HG02973 (cell line): ENCODE measurements at regions not wholly inside any gene's neighbourhood (a gene's known extent, or its start where the extent isn't known, plus 50 kb on each side); places are given as distances from the start of the nearest gene placed in this dataset.
"Not testable (repeated sequence)": the region's sequence is repeated elsewhere in the genome, so short reads cannot be mapped to it uniquely, and the experiment has no call there.

ENCODE experiments used
- ATAC-seq: cut with Tn5 transposase; IDR thresholded peaks from one replicate; pipeline ENCODE4 v1.9.1; 2021; ENCODE audit warnings: moderate library complexity; ENCODE audit not compliant: unreplicated experiment

- ATAC-seq, result not testable (repeated sequence)
Measured at GRCh38 chr5:145395151-145395550, 440.0 kb downstream of the PRELID2 start.

GRCh38 chr5:145393426-145393825, 441.7 kb downstream of the PRELID2 start:
- no peak for ATAC-seq

GRCh38 chr5:145389047-145389446, 446.1 kb downstream of the PRELID2 start:
- no peak for ATAC-seq

GRCh38 chr5:145385276-145385675, 449.9 kb downstream of the PRELID2 start:
- no peak for ATAC-seq

- no peak for ATAC-seq
Measured at GRCh38 chr5:145378226-145378625, 456.9 kb downstream of the PRELID2 start.

- no peak for ATAC-seq
Measured at GRCh38 chr5:145375521-145375920, 459.6 kb downstream of the PRELID2 start.

GRCh38 chr5:145365464-145365863, 469.7 kb downstream of the PRELID2 start:
- ATAC-seq, result no peak

GRCh38 chr5:145362266-145362665, 472.9 kb downstream of the PRELID2 start:
- no peak for ATAC-seq

- ATAC-seq, result no peak
Measured at GRCh38 chr5:145360936-145361335, 474.2 kb downstream of the PRELID2 start.

- ATAC-seq, result no peak
Measured at GRCh38 chr5:145350513-145350912, 484.6 kb downstream of the PRELID2 start.

- no peak for ATAC-seq
Measured at GRCh38 chr5:145347026-145347616, 488.0 kb downstream of the PRELID2 start.

GRCh38 chr5:145345511-145346287, 489.4 kb downstream of the PRELID2 start:
- ATAC-seq, result no peak

GRCh38 chr5:145341842-145342241, 493.3 kb downstream of the PRELID2 start:
- no peak for ATAC-seq

- ATAC-seq, result no peak
Measured at GRCh38 chr5:145340099-145340498, 495.0 kb downstream of the PRELID2 start.

- no peak for ATAC-seq
Measured at GRCh38 chr5:145324767-145325479, 510.2 kb downstream of the PRELID2 start.

- no peak for ATAC-seq
Measured at GRCh38 chr5:145324101-145324500, 511.0 kb downstream of the PRELID2 start.

GRCh38 chr5:145316282-145316681, 518.9 kb downstream of the PRELID2 start:
- peak; percentile 92 for ATAC-seq

GRCh38 chr5:145307866-145308382, 527.2 kb downstream of the PRELID2 start:
- ATAC-seq, result no peak

- no peak for ATAC-seq
Measured at GRCh38 chr5:145295236-145295835, 539.8 kb downstream of the PRELID2 start.

- no peak for ATAC-seq
Measured at GRCh38 chr5:145294331-145294730, 540.8 kb downstream of the PRELID2 start.

GRCh38 chr5:145293716-145294115, 541.4 kb downstream of the PRELID2 start:
- no peak for ATAC-seq
